Stimulated activated naive CD8-positive, alpha-beta T cell treated with anti-CD3 and anti-CD28 coated beads, Interleukin-15, Interleukin-2, amounts not matched to agents 100 U/mL and 50 U/mL, for 24 hours (primary cell): ENCODE measurements at regions not wholly inside any gene's neighbourhood (a gene's known extent, or its start where the extent isn't known, plus 50 kb on each side); places are given as distances from the start of the nearest gene placed in this dataset.

ENCODE experiments used
- ATAC-seq: fragments of 150-1000 bp; cut with Tn5 transposase; one replicate; pipeline ENCODE4 v1.10.0; 2021
- DNase-seq: peaks from one replicate; pipeline ENCODE4 v3.0.0; 2021

DNA sequence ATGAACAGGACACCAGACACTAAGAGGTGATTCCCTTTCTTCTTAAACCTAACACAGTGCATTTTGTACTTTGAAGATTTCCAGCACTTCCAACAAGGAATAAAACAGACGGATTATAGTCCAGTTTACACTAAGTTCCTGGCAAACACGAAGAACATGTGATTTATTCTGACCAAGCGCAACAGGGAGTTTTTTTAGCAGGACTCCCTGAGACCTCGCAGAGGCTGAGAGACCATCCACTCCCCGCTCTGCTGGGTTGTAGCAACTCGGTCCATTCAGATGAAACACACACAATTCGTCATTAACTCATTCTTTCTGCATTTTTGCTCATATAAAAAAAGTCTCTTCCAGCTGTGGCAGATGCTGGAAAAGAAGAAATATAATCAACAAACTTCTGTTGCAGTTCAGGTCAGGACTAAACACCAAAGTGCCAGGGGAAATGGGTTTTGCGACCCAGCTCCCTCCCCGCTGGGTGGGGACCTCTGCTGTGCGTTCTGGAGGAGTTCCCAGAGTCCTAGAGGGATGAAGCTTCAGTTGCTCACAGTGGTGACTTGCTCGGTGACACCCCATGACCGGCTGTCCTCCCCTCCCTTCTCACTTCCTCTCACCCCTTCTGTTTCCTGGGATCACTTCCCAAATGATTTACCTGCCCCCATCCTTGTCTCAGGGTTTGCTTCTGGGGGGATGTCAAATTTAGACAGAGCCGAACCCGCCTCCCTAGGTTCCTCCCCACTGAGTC lies 52.5 kb downstream of the KCNF1 start:
- ATAC-seq (no peak), DNase-seq (no peak)

GRCh38 chr2:10965241-10965843 lies 53.6 kb downstream of the KCNF1 start:
- ATAC-seq: no peak
- no peak for DNase-seq

DNA sequence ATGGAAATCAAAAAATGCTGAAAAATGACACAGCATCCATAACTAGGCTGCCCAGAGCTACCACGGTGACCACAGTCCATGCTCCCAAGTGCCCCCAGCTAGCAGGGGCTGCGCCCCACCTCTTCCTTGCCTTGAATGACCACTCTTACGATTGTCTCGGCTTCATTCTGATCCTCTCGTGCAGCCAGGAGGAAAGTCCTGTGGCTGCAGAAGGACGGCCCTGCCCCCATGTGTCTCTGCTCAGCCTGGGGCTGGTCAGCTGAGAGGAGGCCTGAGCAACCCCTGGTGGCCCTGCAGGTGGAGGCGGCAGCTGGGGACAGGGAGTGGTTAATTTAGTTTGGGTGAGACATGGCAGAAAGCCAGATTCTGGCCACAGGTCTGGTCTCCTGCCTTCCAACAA lies 54.3 kb downstream of the KCNF1 start:
- no peak for DNase-seq

DNA sequence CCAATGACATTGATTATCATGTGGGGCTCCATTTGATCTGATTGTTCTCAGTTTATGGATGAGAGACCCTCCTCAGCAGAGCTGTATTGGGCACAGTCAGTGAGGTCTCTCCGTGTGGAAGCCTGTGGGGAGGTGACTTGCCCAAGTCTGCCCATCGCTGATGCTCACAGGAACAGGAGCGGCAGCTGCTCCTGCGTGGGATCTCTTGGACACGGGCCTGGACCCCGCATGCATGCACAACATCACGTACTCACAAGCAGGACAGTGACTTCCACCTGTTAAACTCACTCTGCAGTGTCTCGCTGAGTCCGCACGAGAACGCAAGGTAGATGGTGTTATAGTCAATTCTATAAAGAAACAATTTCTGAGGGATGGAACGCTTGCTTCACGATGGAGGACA lies 55.0 kb downstream of the KCNF1 start:
- ATAC-seq (no peak), DNase-seq (no peak)

More for the DNA sequence above, 54.3 kb downstream of the KCNF1 start:
- no peak for ATAC-seq

- ATAC-seq (no peak), DNase-seq (no peak)
Observed at GRCh38 chr2:10968176-10968575, 56.4 kb downstream of the KCNF1 start.

GRCh38 chr2:10970666-10971065 lies 58.9 kb downstream of the KCNF1 start:
- ATAC-seq (no peak), DNase-seq (no peak)

DNA sequence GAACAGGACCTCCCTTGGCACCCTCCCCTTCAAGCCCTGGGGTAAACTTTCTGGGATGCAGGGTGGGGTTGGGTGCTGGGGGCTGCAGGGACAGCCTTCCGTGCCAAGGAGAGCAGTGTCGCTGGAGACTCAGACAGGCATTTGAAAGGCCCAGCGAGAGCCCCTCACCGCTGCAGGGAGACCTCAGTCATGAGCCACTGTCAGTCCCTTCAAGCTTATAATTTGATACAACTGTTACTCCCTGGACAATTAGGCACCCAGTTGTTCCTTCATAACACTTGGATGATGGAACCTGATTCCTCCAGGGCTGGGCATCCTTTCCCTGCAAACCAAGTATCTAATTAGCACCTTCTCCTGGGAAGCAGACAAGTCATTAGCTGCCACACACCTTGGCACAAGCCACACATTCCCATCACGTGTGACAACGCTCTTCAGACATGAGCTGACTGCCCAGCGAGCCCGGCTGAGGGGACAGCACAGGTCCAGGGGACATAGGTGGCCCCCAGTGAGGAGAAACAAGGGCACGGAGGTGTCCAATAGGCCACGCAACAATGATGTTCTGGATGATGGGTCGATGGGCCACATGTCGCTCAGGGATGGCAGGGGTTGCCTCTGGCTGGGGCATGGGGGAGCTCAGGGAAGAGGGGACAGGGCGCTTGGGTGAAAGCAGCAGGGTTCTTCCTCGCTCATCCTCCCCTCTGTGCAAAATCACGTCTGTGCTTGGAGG lies 59.6 kb downstream of the KCNF1 start:
- no peak for ATAC-seq
- DNase-seq: no peak

- DNase-seq (no peak), ATAC-seq (no peak)
Observed at GRCh38 chr2:10971888-10972260, 60.1 kb downstream of the KCNF1 start.

- peak; percentile 23 for ATAC-seq
- DNase-seq: no peak
Observed at GRCh38 chr2:10972683-10973433, 61.1 kb downstream of the KCNF1 start.

DNA sequence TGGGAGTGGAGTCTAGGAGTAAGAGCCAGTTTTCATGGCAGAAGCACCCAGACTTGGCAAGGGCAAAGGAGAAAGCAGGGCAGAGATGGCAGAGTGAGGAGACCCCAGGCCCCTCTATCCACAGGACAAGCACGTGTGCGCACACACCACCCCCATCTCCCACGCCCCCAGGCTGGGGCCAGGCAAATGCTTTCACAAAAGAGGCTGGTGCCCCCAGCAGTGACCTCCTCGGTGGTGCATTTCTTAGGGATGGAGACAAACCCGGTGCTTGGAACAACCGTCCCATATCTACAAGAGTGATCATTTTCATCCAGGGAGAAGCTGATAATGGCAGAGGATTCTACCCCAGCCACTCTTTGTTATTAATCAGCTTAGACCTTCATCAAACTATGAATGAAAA lies 62.0 kb downstream of the KCNF1 start:
- no peak for DNase-seq

GRCh38 chr2:10977003-10977402 lies 65.3 kb downstream of the KCNF1 start:
- DNase-seq (peak; percentile 10), ATAC-seq (peak; percentile 48)

More for the DNA sequence above, 62.0 kb downstream of the KCNF1 start:
- no peak for ATAC-seq

- no peak for DNase-seq
- ATAC-seq: no peak
Observed at GRCh38 chr2:10977621-10978020, 65.9 kb downstream of the KCNF1 start.

DNA sequence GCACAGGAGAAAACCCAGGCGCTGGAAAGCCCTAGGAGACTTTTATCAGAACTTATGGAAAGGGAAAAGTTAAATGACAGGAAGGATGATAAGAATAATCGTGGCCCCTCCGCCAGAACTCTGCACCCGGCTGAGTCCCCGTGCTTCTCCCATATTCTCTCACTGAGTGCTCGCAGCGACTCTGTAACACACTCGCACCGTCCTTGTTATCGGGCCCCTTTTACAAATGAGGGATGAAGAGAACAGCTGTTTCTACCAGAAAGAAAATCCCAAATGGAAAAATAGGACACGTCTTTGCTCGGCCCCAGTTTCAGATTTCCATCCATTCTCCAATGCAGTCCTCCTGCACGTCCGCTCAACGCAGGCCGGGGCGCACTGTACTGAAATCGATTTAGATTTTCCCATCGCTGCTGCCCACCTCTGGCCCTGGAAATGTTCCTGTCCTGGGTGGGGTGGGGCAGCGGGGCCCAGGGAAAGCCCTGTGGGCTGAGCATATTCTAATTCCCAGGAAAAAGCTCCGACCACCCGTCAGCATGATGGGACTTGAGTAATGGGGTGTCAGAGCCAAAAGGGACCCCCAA lies 66.4 kb downstream of the KCNF1 start:
- DNase-seq (no peak), ATAC-seq (no peak)

DNA sequence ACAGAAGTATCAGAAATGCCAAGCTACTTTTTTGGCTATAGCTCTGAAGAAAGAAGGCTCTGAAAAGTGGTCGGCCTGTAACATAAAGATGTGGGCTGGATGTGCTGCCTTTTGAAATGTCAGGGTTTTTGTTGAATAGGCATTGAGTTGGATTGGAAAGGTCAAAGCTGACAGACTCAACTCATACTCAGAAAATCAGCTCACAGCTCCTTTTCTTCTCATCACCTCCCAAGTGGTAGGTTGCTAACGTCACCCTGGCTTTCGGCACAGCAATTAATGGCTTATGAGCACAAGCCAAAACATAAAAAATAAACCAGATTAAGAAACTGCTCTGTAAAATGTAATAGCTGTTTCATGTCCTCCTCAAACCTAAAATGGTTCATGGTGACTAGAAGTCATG lies 68.3 kb downstream of the KCNF1 start:
- DNase-seq (no peak), ATAC-seq (no peak)

DNA sequence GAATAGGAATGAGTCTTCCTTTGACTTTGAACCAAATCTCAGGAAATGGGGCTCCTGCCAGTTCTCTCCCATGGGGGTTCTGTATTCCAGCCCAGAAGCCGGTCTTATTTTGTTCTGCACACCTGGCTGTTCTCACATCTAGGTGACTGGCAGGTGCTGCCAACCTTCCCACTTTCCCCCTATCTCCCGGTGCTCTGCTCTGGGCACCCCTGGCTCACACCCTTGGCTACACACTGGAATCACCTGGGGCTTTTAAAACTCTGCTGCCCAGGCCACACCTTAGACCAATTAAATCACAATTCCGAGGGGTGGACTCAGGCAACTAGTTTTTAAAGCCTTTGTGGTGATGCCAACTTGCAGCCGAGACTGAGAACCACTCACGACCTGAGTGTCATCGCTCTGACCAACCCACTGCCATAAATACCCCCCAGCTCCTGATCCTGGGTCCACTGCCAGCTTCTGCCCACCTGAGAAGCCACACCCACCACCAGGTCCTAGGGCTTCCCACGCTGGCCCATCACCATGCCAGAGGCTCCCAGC lies 69.2 kb downstream of the KCNF1 start:
- no peak for ATAC-seq
- no peak for DNase-seq

DNA sequence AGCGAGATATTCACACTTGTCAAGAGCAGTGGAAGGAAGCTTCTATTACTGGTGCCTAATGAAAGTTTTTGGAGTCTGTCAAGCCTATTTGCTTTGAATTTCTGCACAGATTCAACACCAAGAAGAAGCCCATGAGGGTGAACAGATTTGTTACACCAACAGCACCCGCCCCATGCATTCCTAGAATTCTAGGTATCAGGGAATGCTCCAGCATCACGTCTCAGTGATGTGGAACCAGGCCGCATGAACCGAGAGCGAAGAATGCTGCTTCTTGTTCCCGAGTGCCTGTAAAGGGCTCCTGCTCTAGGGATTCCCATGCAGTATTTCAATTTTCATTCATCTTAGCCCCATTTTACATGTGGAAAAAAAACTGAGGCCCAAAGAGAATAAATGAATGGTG lies 69.7 kb downstream of the KCNF1 start:
- ATAC-seq: no peak

DNA sequence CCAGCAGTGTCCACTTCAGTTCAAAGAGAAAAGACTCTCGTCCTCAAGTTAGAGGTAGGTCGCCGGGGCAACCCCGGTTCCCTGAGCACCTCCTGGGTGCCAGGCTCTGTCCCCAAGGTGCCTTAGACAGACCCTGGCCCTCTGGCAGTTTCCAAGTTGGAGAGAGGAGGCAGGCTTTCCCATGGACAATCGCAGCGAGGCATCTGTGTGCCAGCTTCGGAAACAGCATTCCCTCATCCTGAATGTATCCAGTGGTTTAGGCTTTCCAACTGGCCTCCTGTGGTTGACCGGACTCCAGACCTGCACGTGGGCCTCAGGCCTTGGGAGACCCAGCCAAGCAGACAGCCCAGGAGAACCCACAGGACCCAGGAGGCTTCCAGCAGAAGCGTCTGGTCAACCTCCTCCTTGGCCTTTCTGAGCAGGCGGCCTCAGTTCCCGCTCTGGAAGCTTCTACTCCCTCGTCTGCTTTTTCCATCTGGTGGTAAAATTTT lies 70.3 kb downstream of the KCNF1 start:
- ATAC-seq (no peak), DNase-seq (no peak)

More for the DNA sequence above, 69.7 kb downstream of the KCNF1 start:
- no peak for DNase-seq

- DNase-seq (no peak), ATAC-seq (no peak)
Observed at GRCh38 chr2:10982931-10983701, 71.4 kb downstream of the KCNF1 start.

GRCh38 chr2:10983711-10984110 lies 72.0 kb downstream of the KCNF1 start:
- ATAC-seq: no peak

DNA sequence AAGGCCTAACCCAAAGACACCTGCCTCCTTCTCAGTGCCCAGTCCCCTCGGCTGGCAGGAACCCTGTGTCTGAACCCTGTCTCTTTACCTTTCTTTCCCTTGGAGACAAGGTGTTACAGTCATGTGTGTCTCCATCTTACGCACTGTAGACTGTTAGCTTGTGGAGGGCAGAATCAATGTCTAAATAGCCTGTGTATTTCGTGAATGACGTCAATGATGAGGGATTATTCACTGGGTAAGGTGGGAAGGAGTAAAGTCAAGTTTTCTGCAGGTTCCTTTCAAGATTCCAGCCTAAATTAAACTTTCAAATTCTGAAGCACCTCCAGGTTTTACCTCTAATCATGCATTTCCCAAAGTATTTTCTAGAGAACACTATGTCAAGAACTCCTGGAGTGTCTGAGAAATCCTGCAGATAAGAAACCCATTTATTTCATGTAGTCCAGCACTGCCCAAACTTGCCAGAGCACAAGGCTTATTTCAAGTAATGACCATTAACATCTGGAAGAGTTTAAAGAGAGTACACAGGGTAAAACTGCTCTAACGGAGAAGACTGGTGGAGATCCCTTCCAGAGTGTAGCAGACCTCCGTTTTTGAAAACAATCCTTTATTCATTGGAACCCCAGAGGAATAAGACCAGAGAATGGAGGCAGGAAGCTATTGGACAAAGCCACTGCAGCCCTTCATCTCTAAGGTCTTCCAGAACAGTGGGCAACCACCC lies 72.8 kb downstream of the KCNF1 start:
- no peak for DNase-seq

More at GRCh38 chr2:10983711-10984110, 72.0 kb downstream of the KCNF1 start:
- no peak for DNase-seq

More for the DNA sequence above, 72.8 kb downstream of the KCNF1 start:
- no peak for ATAC-seq
